ENCODE measurements at regions not wholly inside any gene's neighbourhood (a gene's known extent, or its start where the extent isn't known, plus 50 kb on each side); places are given as distances from the start of the nearest gene placed in this dataset.

- TF ChIP-seq EZH2 (IDR thresholded peaks at IDR 0.05; ENCODE audit: borderline replicate concordance, low read length) (no peak), CTCF (IDR thresholded peaks at IDR 0.05; ENCODE audit: low read length) (no peak)
These were observed 360.2 kb downstream of the CDH7 start for GRCh38 chr18:66111018-66111417.

All from OCI-LY1 (cell line).